ENCODE measurements at regions not wholly inside any gene's neighbourhood (a gene's known extent, or its start where the extent isn't known, plus 50 kb on each side); places are given as distances from the start of the nearest gene placed in this dataset.

GRCh38 chr2:220550995-220551700 is 923.7 kb downstream of the SLC4A3 start:
- TF ChIP-seq EZH2phosphoT487 (IDR thresholded peaks at IDR 0.05; ENCODE audit: insufficient read depth, low read depth) (no peak), EZH2 (IDR thresholded peaks at IDR 0.05; ENCODE audit: insufficient read depth, poor library complexity, severe bottlenecking) (no peak)
